Eye (tissue), 1 donor: ENCODE measurements at regions not wholly inside any gene's neighbourhood (a gene's known extent, or its start where the extent isn't known, plus 50 kb on each side); places are given as distances from the start of the nearest gene placed in this dataset.

Experiments used
- DNase-seq: peaks from one replicate; pipeline ENCODE4 v3.0.0-alpha.2; 2015

DNA sequence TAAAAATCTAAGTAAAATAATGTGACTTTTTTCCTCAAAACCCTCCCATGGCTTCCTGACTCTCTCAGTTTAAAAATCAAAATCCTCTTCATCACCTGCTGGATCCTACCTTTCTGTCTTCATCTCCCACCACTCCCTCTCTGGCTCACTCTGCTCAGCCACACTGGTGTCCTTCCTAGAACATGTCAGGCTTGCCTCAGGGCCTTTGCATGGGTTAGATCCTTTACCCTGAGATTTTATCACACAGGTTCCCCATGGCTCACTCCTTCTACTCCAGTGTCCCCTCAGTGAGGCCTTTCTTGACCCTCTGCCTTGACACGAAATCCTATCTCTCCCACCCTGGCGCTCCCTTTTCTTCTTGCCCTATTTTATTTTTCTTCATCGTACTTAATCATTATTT, 141.8 kb downstream of the RPL22L1 start:
- DNase-seq = no peak

GRCh38 chr3:170727754-170728153, 141.9 kb upstream of the SLC7A14 start:
- DNase-seq = no peak

- no peak for DNase-seq
Observed at GRCh38 chr3:170726976-170727661, 141.2 kb upstream of the SLC7A14 start.

DNA sequence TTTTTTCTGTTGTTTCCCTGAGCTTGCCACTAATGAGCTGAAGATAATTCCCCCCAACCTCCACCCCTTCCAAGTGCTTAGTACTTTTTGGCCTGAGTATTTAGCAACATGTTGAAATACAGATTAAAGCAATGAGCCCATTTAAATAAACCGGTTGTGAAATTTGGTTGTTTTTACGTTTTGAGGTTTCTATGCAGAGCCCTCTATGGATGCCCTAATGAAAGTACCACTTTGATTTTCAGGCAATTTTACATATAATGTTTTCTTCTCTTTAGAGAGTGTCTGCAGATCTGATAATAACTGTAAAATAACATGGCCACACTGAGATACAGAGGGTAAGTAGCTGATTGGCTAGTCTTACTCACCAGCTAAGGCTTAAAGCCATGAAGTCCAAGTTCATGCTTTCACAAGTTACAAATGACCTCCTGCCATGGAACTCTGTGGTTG, 139.4 kb upstream of the SLC7A14 start:
- no peak for DNase-seq

DNA sequence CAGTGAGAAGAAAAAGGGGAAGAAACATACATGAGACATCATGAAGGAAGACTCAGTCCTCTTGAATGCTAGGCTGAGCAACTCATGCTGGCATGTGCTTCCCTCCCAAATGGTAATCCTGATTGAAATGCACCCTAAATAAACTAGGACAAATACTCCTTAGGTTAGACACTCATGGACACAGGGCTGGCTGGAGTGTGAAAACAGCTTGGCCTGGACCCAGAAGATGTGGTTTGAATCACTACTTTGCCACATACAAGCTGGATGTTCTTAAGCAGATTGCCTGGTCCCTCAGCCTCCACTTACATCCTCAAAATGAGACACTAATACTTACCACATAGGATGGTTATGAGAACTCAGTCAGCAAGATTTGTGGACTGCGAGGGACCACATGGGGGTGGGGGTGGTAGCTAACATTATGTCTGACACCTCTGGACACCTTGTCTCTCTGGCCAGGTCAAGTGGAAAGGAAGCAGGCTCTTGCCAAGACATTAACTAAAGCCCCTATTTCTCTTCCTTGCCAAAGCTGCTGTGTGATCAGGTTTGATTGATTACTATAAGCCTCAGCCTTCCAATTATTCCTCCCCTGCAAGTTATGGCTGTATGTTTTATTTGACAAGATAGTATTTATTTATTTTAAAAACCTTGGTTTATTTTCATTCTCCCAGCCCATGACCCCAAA, 138.9 kb upstream of the SLC7A14 start:
- no peak for DNase-seq

DNA sequence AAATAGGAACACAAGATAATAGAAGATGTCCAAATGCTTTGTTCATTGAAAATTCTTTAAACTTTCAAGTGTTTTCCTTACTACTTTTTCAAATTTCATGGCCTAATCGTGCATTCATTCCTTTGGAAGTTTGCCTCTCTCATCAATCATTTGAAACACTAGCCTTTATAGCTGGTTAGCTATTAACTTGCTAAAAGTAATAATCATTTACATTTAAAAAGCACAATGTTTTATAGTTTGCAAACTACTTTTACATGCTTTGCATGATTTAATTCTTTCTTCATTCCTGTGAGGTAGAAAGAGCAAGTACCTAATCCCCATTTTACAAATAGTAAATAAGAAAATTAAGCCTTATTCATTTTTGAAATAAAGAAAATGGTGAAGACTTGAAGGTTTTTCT, 137.4 kb upstream of the SLC7A14 start:
- no peak for DNase-seq

DNA sequence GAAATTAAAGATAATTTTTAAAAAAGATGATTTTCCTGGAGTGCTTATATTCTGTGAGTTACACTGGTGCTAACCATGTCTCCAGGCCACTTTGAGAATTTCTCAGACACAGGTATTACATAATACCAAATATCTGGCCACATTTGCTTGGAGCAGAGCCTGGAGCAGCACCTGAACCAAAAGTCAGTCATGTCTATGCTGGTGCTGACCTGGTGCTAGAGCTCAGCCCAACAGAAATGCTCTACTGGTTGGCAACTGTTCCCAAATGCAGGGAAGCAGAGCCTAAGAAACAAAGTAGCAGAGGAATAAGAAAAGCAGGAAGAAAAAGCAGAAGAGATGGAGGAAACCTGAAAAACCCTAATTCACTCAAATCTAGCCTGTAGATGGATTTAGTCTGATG, 135.7 kb upstream of the SLC7A14 start:
- no peak for DNase-seq

DNA sequence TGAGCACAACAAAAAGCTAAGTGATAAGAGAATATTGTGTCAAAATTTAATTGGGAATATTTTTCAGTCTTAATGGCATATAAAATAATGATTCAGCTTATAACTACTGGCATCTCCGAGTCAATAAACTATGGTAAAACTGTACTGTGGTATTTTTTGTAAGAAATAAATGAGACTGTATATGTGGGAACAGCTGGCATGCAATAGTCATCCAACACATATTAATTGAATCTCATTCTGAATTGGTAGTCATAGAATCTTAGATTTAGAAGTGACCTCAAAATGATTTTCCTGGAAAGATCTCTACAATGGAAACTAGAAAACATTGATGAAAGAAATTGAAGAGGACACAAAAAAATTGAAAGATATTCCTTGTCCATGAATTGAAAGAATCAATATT, 133.4 kb upstream of the SLC7A14 start:
- DNase-seq = no peak

DNA sequence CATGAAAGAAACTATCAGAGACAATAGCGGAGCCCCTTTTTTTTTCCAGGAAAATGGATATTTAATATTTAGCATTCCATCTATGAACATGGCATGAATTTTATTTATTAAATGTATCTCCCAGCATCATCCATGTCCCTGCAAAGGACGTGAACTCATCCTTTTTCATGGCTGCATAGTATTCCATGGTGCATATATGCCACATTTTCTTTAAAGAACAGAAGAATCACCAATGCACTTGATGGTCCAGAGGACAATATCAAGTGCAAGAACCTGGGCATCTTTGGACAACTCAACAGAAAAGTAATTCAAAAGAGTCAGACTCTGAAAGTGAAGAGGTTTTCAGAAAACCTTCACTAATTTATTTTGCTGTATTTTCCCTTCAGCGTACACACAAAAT, 133.0 kb upstream of the SLC7A14 start:
- no peak for DNase-seq

DNA sequence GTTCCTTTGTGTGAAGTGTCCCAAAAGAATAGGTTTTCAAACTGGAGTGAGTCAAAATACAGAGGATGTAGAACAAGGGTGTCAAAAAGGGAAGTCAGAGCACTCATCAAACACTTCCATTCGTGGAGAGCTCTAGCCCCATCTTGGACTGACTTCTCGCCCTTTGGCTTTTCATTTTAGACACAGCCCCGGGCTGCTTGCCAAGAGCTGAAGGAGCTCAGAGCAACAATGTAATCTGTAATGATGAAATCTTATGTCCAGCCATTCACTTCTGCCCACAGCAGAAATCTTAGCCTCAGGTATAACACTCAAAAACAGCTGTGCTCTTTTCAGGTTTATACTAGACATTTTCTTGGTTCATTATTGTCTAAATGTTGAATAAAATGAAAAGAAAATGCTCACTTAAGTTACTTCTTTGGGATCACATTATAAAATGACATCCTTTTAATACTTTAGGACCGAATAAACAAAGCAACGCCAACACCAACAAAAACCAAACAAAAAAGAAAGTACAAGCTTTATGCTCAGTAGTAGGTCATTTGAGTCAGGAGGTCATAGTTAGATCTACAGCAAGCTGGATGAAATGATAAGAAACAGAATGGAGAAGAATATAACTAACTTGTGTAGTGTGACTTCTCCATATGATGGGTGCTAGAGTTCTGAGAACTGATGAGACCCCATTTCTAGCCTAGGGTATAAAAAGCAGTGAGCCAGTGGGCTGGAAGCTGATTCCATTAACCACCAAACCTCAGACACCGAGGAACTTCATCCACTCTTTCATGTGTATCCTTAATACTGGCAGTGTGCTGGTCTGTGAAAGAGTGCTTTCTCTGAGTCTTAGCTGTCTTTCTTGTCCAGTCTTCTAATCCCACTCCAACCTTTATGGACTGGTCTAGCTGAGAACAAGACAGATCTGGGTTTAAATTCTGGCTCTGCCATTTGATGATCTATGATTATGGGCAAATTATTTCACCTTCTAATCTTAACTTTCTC, 131.8 kb upstream of the SLC7A14 start:
- DNase-seq = no peak

GRCh38 chr3:170716172-170716805, 130.4 kb upstream of the SLC7A14 start:
- DNase-seq = no peak

GRCh38 chr3:170714562-170715535, 129.0 kb upstream of the SLC7A14 start:
- no peak for DNase-seq

- DNase-seq = no peak
Observed at GRCh38 chr3:170714122-170714521, 128.2 kb upstream of the SLC7A14 start.

GRCh38 chr3:170713653-170714052, 127.8 kb upstream of the SLC7A14 start:
- no peak for DNase-seq

- no peak for DNase-seq
Observed at GRCh38 chr3:170712798-170713197, 126.9 kb upstream of the SLC7A14 start.

- no peak for DNase-seq
Observed at GRCh38 chr3:170712336-170712735, 126.5 kb upstream of the SLC7A14 start.

DNA sequence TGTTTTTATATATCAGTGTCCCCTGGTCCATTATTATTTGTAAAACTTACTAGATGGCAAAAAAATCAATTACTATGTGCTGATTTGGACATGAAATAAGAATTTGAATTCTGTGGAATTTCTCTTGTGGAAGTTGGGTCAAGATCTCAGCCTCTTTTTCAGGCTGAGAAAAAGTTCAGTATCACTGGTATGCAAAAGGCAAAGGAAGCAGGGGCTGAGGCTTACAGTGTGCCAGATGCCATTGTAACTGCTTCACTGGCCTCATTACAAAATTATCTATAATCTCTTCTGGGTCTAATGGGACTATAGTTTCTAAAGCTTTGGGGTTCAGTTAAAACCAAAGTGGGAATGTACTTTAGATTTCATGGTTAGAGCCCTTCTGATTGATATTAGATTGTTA, 125.9 kb upstream of the SLC7A14 start:
- DNase-seq = no peak

GRCh38 chr3:170709046-170709445, 123.2 kb upstream of the SLC7A14 start:
- DNase-seq = no peak

- DNase-seq = no peak
Observed at GRCh38 chr3:170707899-170708298, 122.0 kb upstream of the SLC7A14 start.

DNA sequence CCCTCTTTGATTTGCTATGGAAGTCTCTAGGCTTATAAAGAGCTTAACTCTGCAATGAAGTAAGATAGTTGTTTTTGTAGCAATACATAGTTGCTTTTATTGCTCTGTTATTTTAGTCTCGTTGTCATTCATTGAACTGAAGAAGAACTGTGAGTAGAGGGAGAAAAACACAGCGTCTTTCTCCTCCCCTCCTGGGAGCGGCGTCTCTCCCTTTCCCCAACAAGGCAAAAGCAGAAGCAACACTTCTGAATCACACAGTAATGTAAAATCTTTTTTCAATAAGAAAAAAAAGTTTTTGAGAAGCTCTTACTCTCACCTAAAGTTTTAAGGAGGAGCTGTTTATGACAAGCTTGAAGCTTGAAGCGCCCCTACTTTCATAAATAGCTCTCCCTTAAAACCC, 119.3 kb upstream of the SLC7A14 start:
- no peak for DNase-seq

- no peak for DNase-seq
Observed at GRCh38 chr3:170703121-170703588, 117.3 kb upstream of the SLC7A14 start.
